Endometrial microvascular endothelial cells (primary cell): ENCODE measurements at regions not wholly inside any gene's neighbourhood (a gene's known extent, or its start where the extent isn't known, plus 50 kb on each side); places are given as distances from the start of the nearest gene placed in this dataset.

Experiments
- in situ Hi-C: cut with HindIII; loops from 2 replicates; pipeline ENCODE4 v1.10.0; 2017; ENCODE audit warnings: low sequenced_read_pairs, low pct_unique_long_range_greater_than_20kb; ENCODE audit errors: inconsistent ontology term

GRCh38 chr1:65486613-65487012 lies 66.1 kb downstream of the LEPR start:
- in situ Hi-C loops: no loop called here

- in situ Hi-C loops: no loop called here
Measured at GRCh38 chr1:65489481-65489880, 69.0 kb downstream of the LEPR start.

DNA sequence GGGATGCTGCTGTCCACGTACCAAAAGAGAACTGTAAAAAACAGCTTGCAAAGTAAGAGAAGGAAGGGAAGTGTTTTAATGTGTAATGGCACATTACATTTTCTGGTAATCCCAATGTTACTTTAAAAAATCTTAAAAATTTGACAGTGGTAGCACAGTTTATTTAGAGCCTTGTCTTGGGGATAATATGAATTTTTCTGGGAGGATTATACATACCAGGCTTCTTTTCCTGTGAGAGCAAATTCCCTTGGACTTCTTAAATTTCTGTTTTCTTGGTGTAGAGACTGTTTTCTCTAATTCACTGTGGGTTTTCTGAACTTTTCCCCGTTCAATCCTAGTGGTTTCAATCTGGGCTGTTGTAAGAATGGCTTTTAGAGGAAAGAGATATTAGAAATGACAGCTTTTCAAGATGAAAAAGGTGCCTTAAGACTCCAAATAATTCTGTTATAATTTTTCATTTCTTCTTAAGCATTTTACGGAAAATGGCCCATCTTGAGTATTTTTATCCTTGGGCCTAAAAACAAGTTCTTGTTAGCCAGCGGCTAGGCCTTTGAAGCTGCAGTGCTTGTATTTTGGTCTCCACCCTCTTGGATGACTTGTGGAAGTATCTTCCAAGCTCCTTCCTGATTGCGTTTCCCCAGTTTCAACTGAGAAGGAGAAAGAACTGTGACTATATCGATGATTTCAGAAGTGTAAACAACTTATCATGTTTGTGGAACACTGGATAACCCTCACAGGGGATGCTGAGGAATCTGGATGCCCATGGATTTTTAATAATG lies 70.0 kb downstream of the LEPR start:
- in situ Hi-C loops: no loop called here

- in situ Hi-C loops: no loop called here
Measured at GRCh38 chr1:65491472-65491871, 71.0 kb downstream of the LEPR start.

DNA sequence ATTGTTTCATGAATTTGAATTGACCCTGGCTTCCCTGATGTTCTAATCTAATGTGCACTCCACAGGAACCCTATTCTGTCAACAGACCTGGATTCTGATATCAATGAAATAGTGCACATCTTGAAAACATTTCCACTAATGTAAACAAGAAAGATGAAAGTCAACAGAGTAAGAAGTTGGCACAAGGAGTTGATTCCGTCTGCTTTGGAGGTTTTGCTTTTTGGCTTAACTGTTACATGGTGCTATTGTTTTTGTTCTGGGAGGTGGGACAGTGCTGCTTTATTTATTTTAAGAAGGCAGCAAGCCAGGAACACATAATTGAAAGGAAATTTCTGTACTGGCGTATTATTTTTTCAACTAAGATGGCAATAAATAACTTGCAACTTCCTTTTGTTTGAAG lies 73.3 kb downstream of the LEPR start:
- in situ Hi-C loops: no loop called here

- in situ Hi-C loops: no loop called here
Measured at GRCh38 chr1:65494671-65495070, 74.2 kb downstream of the LEPR start.

DNA sequence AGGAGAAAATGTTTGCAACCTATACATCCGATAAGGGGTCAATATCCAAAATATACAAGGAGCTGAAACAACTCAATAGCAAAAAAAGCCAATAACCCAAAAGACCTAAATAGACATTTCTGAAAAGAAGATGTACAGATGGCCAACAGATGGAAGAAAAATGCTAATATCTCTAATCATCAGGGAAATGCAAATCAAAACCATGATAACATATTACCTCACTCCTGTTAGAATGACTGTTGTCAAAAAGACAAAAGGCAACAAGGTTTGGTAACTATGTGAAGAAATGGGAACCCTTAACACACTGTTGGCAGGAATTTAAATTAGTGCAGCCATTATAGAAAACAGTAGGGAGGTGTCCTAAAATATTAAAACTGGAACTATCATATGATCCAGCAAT lies 74.7 kb downstream of the LEPR start:
- in situ Hi-C loops: no loop called here

- in situ Hi-C loops: no loop called here
Measured at GRCh38 chr1:65497256-65497830, 76.9 kb downstream of the LEPR start.

DNA sequence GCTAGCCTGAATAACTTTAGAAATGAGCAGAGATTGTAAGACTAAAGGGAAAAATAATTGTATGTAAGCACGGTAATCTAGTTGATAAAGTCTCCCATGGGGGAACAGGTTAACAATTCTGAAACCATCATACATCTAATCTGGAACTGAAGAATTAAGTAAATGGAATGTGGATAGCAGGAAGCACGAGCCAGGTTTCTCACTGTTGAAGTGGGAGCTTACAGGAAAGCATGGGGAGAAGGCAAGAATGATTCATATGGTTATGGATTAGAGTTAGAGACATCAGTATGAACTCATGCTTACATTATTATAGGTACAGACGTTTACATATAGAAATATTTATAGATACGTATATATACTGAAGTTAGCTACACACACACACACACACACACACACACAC lies 83.0 kb downstream of the LEPR start:
- in situ Hi-C loops: no loop called here

DNA sequence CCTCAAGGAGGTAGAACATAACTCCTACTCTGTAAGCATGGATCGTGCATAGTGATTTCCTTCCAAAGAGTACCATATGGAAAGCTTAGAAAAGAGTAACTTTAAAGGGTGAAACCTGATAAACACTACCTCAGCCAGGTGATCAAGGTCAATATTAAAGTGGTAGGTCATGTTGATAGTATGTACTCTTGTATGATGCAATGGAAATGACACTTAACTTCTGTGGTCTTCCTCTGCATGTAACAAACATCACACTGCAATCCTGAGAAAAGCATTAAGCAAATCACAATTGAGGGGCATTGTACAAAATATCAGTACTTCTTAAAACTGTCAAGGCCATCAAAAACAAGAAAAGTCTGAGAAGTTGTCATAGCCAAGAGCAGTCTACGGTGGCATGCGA lies 83.8 kb downstream of the LEPR start:
- in situ Hi-C loops: no loop called here

- in situ Hi-C loops: no loop called here
Measured at GRCh38 chr1:65505547-65506300, 85.3 kb downstream of the LEPR start.

DNA sequence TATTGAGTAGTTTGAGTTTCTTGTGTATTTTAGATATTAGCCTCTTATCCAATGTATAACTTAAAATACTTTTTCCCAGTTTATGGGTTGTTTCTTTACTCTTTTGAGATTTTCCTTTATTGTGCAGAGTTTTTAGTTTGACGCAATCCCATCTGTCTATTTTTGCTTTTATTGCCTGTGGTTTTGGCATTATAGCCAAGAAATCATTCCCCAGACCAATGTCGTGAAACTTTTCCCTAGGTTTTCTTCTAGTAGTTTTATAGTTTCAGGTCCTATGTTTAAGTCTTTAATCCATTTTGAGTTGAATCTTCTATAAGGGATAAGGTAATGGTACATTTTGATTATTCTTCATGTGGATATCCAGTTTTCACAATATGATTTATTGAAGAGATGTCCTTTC lies 87.6 kb downstream of the LEPR start:
- in situ Hi-C loops: no loop called here

DNA sequence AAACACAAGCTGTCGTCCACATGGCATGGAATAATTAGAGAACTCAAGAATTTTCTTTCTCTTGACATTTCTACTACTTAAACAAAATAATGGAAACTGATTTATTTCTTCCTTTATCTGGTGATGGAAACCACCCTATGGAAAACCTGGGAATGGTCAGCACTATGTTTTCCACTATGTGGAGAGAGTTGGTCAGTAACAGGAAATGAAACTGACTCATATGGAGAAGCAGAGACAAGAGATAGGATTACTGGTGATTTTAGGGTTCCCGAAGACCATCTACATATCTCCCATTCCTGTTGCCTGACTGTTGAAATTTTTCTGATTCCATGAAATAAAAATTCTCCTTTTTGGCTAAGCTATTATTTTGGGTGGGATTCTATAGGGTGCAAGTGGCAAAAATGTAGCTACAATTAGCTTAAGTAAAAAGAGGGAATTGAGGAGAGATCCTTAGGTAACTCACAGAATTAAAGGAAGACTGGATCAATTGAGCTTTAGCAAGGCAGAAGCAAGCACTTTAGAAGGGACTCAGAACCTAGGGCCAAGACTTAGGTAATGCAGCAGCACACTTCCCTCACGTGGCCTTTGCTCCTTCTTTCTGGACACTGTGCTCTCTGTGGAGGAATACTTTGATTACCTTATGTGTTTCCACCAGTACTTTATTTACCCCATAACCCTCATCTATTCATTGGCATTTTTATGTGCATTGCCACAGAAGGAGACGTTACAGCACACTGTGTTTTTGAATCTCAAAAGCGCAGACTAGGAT lies 89.6 kb downstream of the LEPR start:
- in situ Hi-C loops: no loop called here

DNA sequence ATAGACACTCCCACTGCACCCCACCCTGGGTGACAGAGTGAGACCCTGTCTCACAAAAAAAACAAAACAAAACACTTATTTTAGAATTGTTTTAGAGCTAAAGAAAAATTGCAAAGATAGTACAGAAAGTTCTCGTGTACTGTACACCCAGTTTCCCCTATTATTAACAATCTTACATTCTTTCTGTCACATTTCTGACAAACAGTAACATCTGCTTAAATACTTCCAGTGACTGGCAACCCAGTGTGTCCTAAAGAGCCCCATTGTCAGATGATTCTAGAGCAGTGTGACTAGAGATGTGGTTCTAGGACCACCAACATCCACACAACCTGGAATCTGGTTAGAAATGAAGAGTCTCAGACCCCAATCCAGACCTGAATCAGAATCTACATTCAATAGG lies 90.5 kb downstream of the LEPR start:
- in situ Hi-C loops: no loop called here

GRCh38 chr1:65512383-65512782 lies 91.9 kb downstream of the LEPR start:
- in situ Hi-C loops: no loop called here

- in situ Hi-C loops: no loop called here
Measured at GRCh38 chr1:65512967-65513780, 92.7 kb downstream of the LEPR start.

DNA sequence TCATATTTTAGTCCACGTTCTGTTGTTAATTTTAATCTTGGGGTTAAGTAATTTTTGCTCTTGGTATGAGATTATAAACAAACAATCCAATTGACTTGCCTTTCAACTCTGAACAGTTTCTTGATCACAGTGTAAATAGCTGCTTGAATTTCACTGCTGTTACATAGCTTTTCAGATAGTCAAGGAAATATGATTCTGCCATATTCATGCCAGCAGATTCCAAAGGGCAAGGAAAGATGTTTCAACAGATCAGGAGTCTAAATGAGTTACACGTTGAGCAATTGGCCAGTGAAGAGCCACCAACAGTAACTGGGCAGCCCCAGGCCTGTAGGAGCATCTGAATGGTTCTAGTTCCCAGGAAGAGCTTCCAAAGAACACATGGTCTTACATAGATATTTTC lies 93.6 kb downstream of the LEPR start:
- in situ Hi-C loops: no loop called here

DNA sequence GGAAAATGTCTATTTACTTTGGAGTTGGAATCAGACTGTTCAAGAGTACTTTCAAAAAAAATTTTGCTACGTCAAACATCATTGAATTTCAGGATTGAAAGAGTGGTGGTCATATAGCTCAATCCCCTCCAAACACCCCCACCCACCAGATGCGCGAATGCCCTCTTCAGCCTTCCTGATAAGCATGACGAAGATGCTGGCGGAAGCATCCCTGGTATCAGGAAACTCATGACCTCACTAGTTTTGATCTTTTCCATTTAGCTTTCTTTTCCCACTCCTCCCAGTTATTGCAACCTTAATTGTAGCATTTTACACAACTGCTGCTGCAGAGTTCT lies 104.4 kb downstream of the LEPR start:
- in situ Hi-C loops: no loop called here
